WTC11 (cell line): ENCODE measurements at regions not wholly inside any gene's neighbourhood (a gene's known extent, or its start where the extent isn't known, plus 50 kb on each side); places are given as distances from the start of the nearest gene placed in this dataset.

ENCODE experiments used
- ATAC-seq: fragments of 200-7000 bp; cut with Tn5 transposase; 2 replicates; pipeline ENCODE4 v1.10.0; 2021; ENCODE audit warnings: mild to moderate bottlenecking, moderate library complexity
- CTCF ChIA-PET: fragments of 300-600 bp; sonication (Branson Sonifier 250); formaldehyde crosslinking; loops from one replicate; lab custom pipeline; 2021; ENCODE audit warnings: antibody characterized with exemption; lab: Charles Lee
- POLR2A ChIA-PET: fragments of 350-600 bp; sonication (Branson Sonifier 250); formaldehyde crosslinking; loops from one replicate; lab custom pipeline; 2021; ENCODE audit warnings: antibody characterized with exemption; lab: Charles Lee
- DNase-seq: peaks from one replicate; pipeline ENCODE4 v3.0.0; 2021; ENCODE audit warnings: low spot score
- H3K27ac Mint-ChIP-seq: 2 replicates; pipeline ENCODE4 v1.8.0; 2021; ENCODE audit warnings: mixed read lengths
- H3K27me3 Mint-ChIP-seq: 2 replicates; pipeline ENCODE4 v1.8.0; 2021; ENCODE audit warnings: low read depth, mild to moderate bottlenecking, moderate library complexity, mixed read lengths
- H3K36me3 Mint-ChIP-seq: 2 replicates; pipeline ENCODE4 v1.8.0; 2021; ENCODE audit warnings: mixed read lengths
- H3K4me1 Mint-ChIP-seq: 2 replicates; pipeline ENCODE4 v1.8.0; 2022; ENCODE audit warnings: mixed read lengths
- H3K4me3 Mint-ChIP-seq: 2 replicates; pipeline ENCODE4 v1.8.0; 2021; ENCODE audit warnings: mild to moderate bottlenecking, moderate library complexity, mixed read lengths
- H3K9me3 Mint-ChIP-seq: 2 replicates; pipeline ENCODE4 v1.8.0; 2021; ENCODE audit warnings: mixed read lengths
- ATF1 ChIP-seq: sonication (generic); formaldehyde crosslinking; IDR thresholded peaks from 2 replicates; pipeline ENCODE4 v1.8.1; 2023; ENCODE audit warnings: mild to moderate bottlenecking, moderate library complexity, missing genetic modification reagents
- CREB1 ChIP-seq: sonication (generic); formaldehyde crosslinking; IDR thresholded peaks from 2 replicates; pipeline ENCODE4 v1.8.0; 2023; ENCODE audit warnings: mild to moderate bottlenecking, missing genetic modification reagents
- CREM ChIP-seq: sonication (generic); formaldehyde crosslinking; IDR thresholded peaks from 2 replicates; pipeline ENCODE4 v1.8.1; 2022; ENCODE audit warnings: mild to moderate bottlenecking, missing genetic modification reagents, moderate library complexity
- EMX1 ChIP-seq: fragments of 250-450 bp; sonication (Bioruptor Pico); IDR thresholded peaks from 2 replicates; pipeline ENCODE4 v1.8.0; 2021; ENCODE audit warnings: mild to moderate bottlenecking
- FOXJ3 ChIP-seq: sonication (generic); formaldehyde crosslinking; IDR thresholded peaks from 2 replicates; pipeline ENCODE4 v1.9.0; 2021; ENCODE audit warnings: missing genetic modification reagents, mild to moderate bottlenecking, borderline replicate concordance
- FOXP1 ChIP-seq: sonication (generic); formaldehyde crosslinking; IDR thresholded peaks from 2 replicates; pipeline ENCODE4 v1.8.0; 2022; ENCODE audit warnings: missing genetic modification reagents, mild to moderate bottlenecking, moderate library complexity, borderline replicate concordance
- HMGA2 ChIP-seq: fragments of 250-450 bp; sonication (Bioruptor Pico); IDR thresholded peaks from 2 replicates; pipeline ENCODE4 v1.4.0; 2021; ENCODE audit warnings: mild to moderate bottlenecking, moderate library complexity
- KAT7 ChIP-seq: sonication (generic); formaldehyde crosslinking; IDR thresholded peaks from 2 replicates; pipeline ENCODE4 v1.8.1; 2023; ENCODE audit warnings: missing genetic modification reagents, mild to moderate bottlenecking, borderline replicate concordance
- NR1H2 ChIP-seq: sonication (generic); formaldehyde crosslinking; IDR thresholded peaks from 2 replicates; pipeline ENCODE4 v1.9.0; 2021; ENCODE audit warnings: mild to moderate bottlenecking, moderate library complexity, missing genetic modification reagents
- RORB ChIP-seq: fragments of 250-450 bp; sonication (Bioruptor Pico); IDR thresholded peaks from 2 replicates; pipeline ENCODE4 v1.9.0; 2021; ENCODE audit warnings: mild to moderate bottlenecking
- TP53 ChIP-seq: sonication (generic); formaldehyde crosslinking; IDR thresholded peaks from 2 replicates; pipeline ENCODE4 v1.8.1; 2023; ENCODE audit warnings: mild to moderate bottlenecking, missing genetic modification reagents
- ZNF219 ChIP-seq: sonication (generic); formaldehyde crosslinking; IDR thresholded peaks from 2 replicates; pipeline ENCODE4 v1.8.0; 2023; ENCODE audit warnings: missing genetic modification reagents, mild to moderate bottlenecking, borderline replicate concordance
- ZNF317 ChIP-seq: sonication (generic); formaldehyde crosslinking; IDR thresholded peaks from 2 replicates; pipeline ENCODE4 v1.8.1; 2023; ENCODE audit warnings: low read depth, mild to moderate bottlenecking, moderate library complexity, missing genetic modification reagents, borderline replicate concordance
- ZNF671 ChIP-seq: fragments of 250-450 bp; sonication (Bioruptor Pico); IDR thresholded peaks from 2 replicates; pipeline ENCODE4 v1.8.0; 2021; ENCODE audit warnings: mild to moderate bottlenecking
- TF ChIP-seq, protein P1 (sequence below): sonication (generic); formaldehyde crosslinking; IDR thresholded peaks from 2 replicates; pipeline ENCODE4 v1.8.1; 2023; ENCODE audit warnings: mild to moderate bottlenecking, missing genetic modification reagents
- TF ChIP-seq, protein P2 (sequence below): sonication (generic); formaldehyde crosslinking; IDR thresholded peaks from 2 replicates; pipeline ENCODE4 v1.8.1; 2023; ENCODE audit warnings: mild to moderate bottlenecking, missing genetic modification reagents, moderate library complexity
- TF ChIP-seq, protein P3 (sequence below): fragments of 250-450 bp; sonication (Bioruptor Pico); IDR thresholded peaks from 2 replicates; pipeline ENCODE4 v1.9.0; 2021; ENCODE audit warnings: mild to moderate bottlenecking, borderline replicate concordance
- TF ChIP-seq, protein P4 (sequence below): sonication (generic); formaldehyde crosslinking; IDR thresholded peaks from 2 replicates; pipeline ENCODE4 v1.8.0; 2022; ENCODE audit warnings: mild to moderate bottlenecking, missing genetic modification reagents
- TF ChIP-seq, protein P5 (sequence below): sonication (generic); formaldehyde crosslinking; IDR thresholded peaks from 2 replicates; pipeline ENCODE4 v1.8.1; 2023; ENCODE audit warnings: mild to moderate bottlenecking, missing genetic modification reagents, moderate library complexity

DNA sequence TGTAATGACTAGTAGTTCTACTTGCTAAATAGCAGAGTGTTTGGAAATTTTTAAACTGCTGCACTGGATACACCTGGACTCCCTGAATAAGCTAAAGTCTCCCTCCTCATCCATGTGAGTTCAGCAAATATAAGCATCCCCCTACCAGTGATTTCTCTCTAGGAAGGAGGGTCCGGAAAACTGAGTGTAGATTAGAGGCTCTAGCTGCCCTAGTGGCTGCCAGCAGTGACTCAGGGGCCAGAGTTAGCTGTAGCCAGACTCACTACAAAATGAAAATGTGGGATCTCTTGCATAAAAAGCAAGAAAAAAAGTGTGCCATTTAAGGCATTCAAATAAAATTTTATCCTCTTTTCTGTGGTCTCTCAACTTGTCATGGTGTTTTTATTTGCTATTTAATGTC, 485.0 kb upstream of the ATP11B start:
- ChIA-PET POLR2A (no interaction called here), CTCF (no interaction called here)
- H3K27ac Mint-ChIP-seq, result no peak overlapping the region
- no peak for ATAC-seq
- no peaks in the 10 kb centered on the region for H3K27me3 Mint-ChIP-seq
- peaks cover 8% of the 10 kb centered on the region for H3K4me1 Mint-ChIP-seq
- no peak for TF ChIP-seq ZNF317 (CRISPR knock-in tag)
- TF ChIP-seq ZNF671, result no peak
- no peak for TF ChIP-seq FOXP1
- no peak for TF ChIP-seq ZNF219 (CRISPR knock-in tag)
- no peak for TF ChIP-seq TP53
- no peak for TF ChIP-seq HMGA2
- TF ChIP-seq, protein P1, sequence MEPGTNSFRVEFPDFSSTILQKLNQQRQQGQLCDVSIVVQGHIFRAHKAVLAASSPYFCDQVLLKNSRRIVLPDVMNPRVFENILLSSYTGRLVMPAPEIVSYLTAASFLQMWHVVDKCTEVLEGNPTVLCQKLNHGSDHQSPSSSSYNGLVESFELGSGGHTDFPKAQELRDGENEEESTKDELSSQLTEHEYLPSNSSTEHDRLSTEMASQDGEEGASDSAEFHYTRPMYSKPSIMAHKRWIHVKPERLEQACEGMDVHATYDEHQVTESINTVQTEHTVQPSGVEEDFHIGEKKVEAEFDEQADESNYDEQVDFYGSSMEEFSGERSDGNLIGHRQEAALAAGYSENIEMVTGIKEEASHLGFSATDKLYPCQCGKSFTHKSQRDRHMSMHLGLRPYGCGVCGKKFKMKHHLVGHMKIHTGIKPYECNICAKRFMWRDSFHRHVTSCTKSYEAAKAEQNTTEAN (CRISPR knock-in tag), result no peak
- no peak for TF ChIP-seq KAT7 (CRISPR knock-in tag)
- TF ChIP-seq, protein P2, sequence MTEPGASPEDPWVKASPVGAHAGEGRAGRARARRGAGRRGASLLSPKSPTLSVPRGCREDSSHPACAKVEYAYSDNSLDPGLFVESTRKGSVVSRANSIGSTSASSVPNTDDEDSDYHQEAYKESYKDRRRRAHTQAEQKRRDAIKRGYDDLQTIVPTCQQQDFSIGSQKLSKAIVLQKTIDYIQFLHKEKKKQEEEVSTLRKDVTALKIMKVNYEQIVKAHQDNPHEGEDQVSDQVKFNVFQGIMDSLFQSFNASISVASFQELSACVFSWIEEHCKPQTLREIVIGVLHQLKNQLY (CRISPR knock-in tag), result no peak
- no peak for TF ChIP-seq EMX1 (CRISPR knock-in tag)
- H3K36me3 Mint-ChIP-seq, result no peaks in the 10 kb centered on the region; the same call in 1 of the 2 replicates
- no peak overlapping the region for H3K4me3 Mint-ChIP-seq
- no peak for DNase-seq
- H3K9me3 Mint-ChIP-seq, result peaks cover 11% of the 10 kb centered on the region

DNA sequence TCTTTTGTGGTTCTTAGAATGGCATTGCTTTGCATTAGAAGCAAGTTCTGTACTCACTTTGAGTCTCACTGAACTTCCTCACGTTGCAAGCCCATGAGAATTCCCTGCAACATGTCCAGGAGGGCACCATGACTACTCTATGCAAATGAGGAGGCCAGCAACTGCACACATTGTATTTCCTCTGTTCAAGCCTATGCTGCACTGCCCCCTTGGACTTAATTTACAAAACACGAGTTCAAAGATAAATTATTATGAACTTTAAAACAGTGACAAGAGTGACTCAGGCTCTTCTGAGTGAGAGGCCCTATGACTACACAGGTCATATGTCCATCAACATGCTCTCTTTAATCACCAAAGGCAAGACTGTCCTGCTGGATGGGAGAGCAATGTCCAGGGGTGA, 484.2 kb upstream of the ATP11B start:
- Mint-ChIP-seq H3K4me1 (peaks cover 8% of the 10 kb centered on the region), H3K27ac (no peak overlapping the region), H3K4me3 (no peak overlapping the region), H3K27me3 (no peaks in the 10 kb centered on the region), H3K9me3 (peaks cover 14% of the 10 kb centered on the region), H3K36me3 (no peaks in the 10 kb centered on the region; the same call in 1 of the 2 replicates)
- CTCF ChIA-PET, result no interaction called here
- DNase-seq, result no peak
- POLR2A ChIA-PET, result no interaction called here
- TF ChIP-seq FOXJ3 (no peak), CREM (no peak), NR1H2 (no peak), RORB (CRISPR knock-in tag) (no peak), ATF1 (CRISPR knock-in tag) (no peak), CREB1 (CRISPR knock-in tag) (no peak)
- TF ChIP-seq, protein P3, sequence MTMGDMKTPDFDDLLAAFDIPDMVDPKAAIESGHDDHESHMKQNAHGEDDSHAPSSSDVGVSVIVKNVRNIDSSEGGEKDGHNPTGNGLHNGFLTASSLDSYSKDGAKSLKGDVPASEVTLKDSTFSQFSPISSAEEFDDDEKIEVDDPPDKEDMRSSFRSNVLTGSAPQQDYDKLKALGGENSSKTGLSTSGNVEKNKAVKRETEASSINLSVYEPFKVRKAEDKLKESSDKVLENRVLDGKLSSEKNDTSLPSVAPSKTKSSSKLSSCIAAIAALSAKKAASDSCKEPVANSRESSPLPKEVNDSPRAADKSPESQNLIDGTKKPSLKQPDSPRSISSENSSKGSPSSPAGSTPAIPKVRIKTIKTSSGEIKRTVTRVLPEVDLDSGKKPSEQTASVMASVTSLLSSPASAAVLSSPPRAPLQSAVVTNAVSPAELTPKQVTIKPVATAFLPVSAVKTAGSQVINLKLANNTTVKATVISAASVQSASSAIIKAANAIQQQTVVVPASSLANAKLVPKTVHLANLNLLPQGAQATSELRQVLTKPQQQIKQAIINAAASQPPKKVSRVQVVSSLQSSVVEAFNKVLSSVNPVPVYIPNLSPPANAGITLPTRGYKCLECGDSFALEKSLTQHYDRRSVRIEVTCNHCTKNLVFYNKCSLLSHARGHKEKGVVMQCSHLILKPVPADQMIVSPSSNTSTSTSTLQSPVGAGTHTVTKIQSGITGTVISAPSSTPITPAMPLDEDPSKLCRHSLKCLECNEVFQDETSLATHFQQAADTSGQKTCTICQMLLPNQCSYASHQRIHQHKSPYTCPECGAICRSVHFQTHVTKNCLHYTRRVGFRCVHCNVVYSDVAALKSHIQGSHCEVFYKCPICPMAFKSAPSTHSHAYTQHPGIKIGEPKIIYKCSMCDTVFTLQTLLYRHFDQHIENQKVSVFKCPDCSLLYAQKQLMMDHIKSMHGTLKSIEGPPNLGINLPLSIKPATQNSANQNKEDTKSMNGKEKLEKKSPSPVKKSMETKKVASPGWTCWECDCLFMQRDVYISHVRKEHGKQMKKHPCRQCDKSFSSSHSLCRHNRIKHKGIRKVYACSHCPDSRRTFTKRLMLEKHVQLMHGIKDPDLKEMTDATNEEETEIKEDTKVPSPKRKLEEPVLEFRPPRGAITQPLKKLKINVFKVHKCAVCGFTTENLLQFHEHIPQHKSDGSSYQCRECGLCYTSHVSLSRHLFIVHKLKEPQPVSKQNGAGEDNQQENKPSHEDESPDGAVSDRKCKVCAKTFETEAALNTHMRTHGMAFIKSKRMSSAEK, result no peak
- TF ChIP-seq, protein P4, sequence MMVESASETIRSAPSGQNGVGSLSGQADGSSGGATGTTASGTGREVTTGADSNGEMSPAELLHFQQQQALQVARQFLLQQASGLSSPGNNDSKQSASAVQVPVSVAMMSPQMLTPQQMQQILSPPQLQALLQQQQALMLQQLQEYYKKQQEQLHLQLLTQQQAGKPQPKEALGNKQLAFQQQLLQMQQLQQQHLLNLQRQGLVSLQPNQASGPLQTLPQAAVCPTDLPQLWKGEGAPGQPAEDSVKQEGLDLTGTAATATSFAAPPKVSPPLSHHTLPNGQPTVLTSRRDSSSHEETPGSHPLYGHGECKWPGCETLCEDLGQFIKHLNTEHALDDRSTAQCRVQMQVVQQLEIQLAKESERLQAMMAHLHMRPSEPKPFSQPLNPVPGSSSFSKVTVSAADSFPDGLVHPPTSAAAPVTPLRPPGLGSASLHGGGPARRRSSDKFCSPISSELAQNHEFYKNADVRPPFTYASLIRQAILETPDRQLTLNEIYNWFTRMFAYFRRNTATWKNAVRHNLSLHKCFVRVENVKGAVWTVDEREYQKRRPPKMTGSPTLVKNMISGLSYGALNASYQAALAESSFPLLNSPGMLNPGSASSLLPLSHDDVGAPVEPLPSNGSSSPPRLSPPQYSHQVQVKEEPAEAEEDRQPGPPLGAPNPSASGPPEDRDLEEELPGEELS, result no peak
- TF ChIP-seq, protein P5, sequence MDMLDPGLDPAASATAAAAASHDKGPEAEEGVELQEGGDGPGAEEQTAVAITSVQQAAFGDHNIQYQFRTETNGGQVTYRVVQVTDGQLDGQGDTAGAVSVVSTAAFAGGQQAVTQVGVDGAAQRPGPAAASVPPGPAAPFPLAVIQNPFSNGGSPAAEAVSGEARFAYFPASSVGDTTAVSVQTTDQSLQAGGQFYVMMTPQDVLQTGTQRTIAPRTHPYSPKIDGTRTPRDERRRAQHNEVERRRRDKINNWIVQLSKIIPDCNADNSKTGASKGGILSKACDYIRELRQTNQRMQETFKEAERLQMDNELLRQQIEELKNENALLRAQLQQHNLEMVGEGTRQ (CRISPR knock-in tag), result no peak
- ATAC-seq, result no peak
